ENCODE measurements at regions not wholly inside any gene's neighbourhood (a gene's known extent, or its start where the extent isn't known, plus 50 kb on each side); places are given as distances from the start of the nearest gene placed in this dataset.

- TF ChIP-seq CTCF (IDR thresholded peaks at IDR 0.05), result no peak
- no peak for TF ChIP-seq POLR2A (IDR thresholded peaks at IDR 0.05)
These were observed 264.2 kb upstream of the ZMIZ1 start for GRCh38 chr10:78804411-78805032.
